Panc1 (cell line): ENCODE measurements at regions not wholly inside any gene's neighbourhood (a gene's known extent, or its start where the extent isn't known, plus 50 kb on each side); places are given as distances from the start of the nearest gene placed in this dataset.

Source experiments
- ATAC-seq: fragments of 200-7000 bp; cut with Tn5 transposase; 2 replicates; pipeline ENCODE4 v1.9.1; 2020; ENCODE audit warnings: mild to moderate bottlenecking, moderate library complexity
- BruUV-seq: library from RNA; stranded (reverse); fragments of 400-500 nt; replicated peaks from 2 replicates; lab custom pipeline; 2021; lab: Mats Ljungman, UMichigan
- CTCF ChIA-PET: fragments of 300-600 bp; sonication (Branson Sonifier 250); formaldehyde crosslinking; loops from one replicate; lab custom pipeline; 2022; ENCODE audit warnings: antibody characterized with exemption; lab: Charles Lee
- POLR2A ChIA-PET: fragments of 300-600 bp; sonication (Branson Sonifier 250); formaldehyde crosslinking; loops from one replicate; lab custom pipeline; 2022; ENCODE audit warnings: antibody characterized with exemption; lab: Charles Lee
- DNase-seq: peaks from one replicate; pipeline ENCODE4 v3.0.0-alpha.2; 2010; ENCODE audit warnings: low read depth, low spot score
- H3K27ac ChIP-seq: 2 replicates; pipeline ENCODE4 v1.5.1; 2011; ENCODE audit warnings: mild to moderate bottlenecking, low read length, inconsistent platforms
- H3K27me3 ChIP-seq: fragments of 200-500 bp; sonication (Bioruptor generic); 2 replicates; pipeline ENCODE4 v1.6.0; 2014; ENCODE audit warnings: low read length, inconsistent platforms; ENCODE audit not compliant: control insufficient read depth, insufficient read depth
- H3K36me3 ChIP-seq: fragments of 200-500 bp; sonication (Bioruptor generic); 2 replicates; pipeline ENCODE4 v1.5.1; 2014; ENCODE audit warnings: inconsistent platforms, mild to moderate bottlenecking, low read length, moderate library complexity; ENCODE audit not compliant: control insufficient read depth, insufficient read depth
- H3K4me1 ChIP-seq: 2 replicates; pipeline ENCODE4 v1.5.1; 2011; ENCODE audit warnings: inconsistent platforms, mild to moderate bottlenecking, low read length, moderate library complexity; ENCODE audit not compliant: control insufficient read depth, insufficient read depth
- H3K4me3 ChIP-seq, 2 experiments: 2 replicates each; pipeline ENCODE4 v1.5.1; 2011 to 2012; ENCODE audit warnings: low read depth in 2 of 2, low read length in 2 of 2, mild to moderate bottlenecking in 2 of 2, inconsistent platforms in 1 of 2, moderate library complexity in 1 of 2
- H3K9me3 ChIP-seq: fragments of 200-500 bp; sonication (Bioruptor generic); 2 replicates; pipeline ENCODE4 v1.5.1; 2014; ENCODE audit warnings: low read depth, mild to moderate bottlenecking, inconsistent platforms, low read length, moderate library complexity; ENCODE audit not compliant: control insufficient read depth, insufficient read depth
- CTCF ChIP-seq: fragments of 450-650 bp; IDR thresholded peaks from 2 replicates; pipeline ENCODE4 v1.5.1; 2017; ENCODE audit warnings: mild to moderate bottlenecking
- POLR2AphosphoS5 ChIP-seq: IDR thresholded peaks from 2 replicates; pipeline ENCODE4 v1.6.1; 2012; ENCODE audit warnings: mild to moderate bottlenecking, low read depth, low read length, moderate library complexity
- REST ChIP-seq, 2 experiments: IDR thresholded peaks; 2 replicates each; pipeline ENCODE4 v1.6.1; 2011 to 2012; ENCODE audit warnings: low read depth in 2 of 2, control low read depth in 1 of 2, low read length in 1 of 2, mild to moderate bottlenecking in 1 of 2, moderate library complexity in 1 of 2; ENCODE audit not compliant: insufficient read depth in 1 of 2
- SIN3A ChIP-seq: IDR thresholded peaks from 2 replicates; pipeline ENCODE4 v1.6.1; 2012; ENCODE audit warnings: low read depth, mild to moderate bottlenecking, low read length, moderate library complexity, borderline replicate concordance; ENCODE audit not compliant: insufficient read depth
- TCF7L2 ChIP-seq: IDR thresholded peaks from 2 replicates; pipeline ENCODE4 v1.6.1; 2011; ENCODE audit warnings: mild to moderate bottlenecking, low read depth, low read length, inconsistent platforms
- in situ Hi-C: cut with HindIII; loops from 2 replicates; pipeline ENCODE4 v1.10.0; 2016; ENCODE audit warnings: low sequenced_read_pairs, low pct_unique_long_range_greater_than_20kb
- intact Hi-C: fragments of 100-400 bp; cut with micrococcal nuclease; formaldehyde crosslinking; loops from one replicate; pipeline ENCODE4 v1.10.0; 2022; ENCODE audit not compliant: unreplicated experiment

- in situ Hi-C loops: no loop called here
- intact Hi-C loops: no loop called here
- no peak for DNase-seq
- POLR2A ChIA-PET: no interaction called here
- BruUV-seq: no TSS peak
- TF ChIP-seq TCF7L2: no peak
- Histone ChIP-seq H3K27ac (no peak overlapping the region), H3K36me3 (no peaks in the 10 kb centered on the region), H3K4me1 (no peaks in the 10 kb centered on the region), H3K27me3 (no peaks in the 10 kb centered on the region), H3K9me3 (no peaks in the 10 kb centered on the region), H3K4me3 (no peak overlapping the region)
- ATAC-seq: no peak
- CTCF ChIA-PET: no interaction called here
These were observed 847.2 kb downstream of the VRK1 start for GRCh38 chr14:97644365-97644764.

GRCh38 chr14:97649752-97650151 is 852.6 kb downstream of the VRK1 start:
- no peak for DNase-seq

More at GRCh38 chr14:97649752-97650151, 852.6 kb downstream of the VRK1 start:
- CTCF ChIA-PET: no interaction called here
- H3K9me3 ChIP-seq: no peaks in the 10 kb centered on the region
- no peak overlapping the region for H3K4me3 ChIP-seq
- no peaks in the 10 kb centered on the region for H3K36me3 ChIP-seq
- BruUV-seq: no TSS peak
- no peaks in the 10 kb centered on the region for H3K27me3 ChIP-seq
- intact Hi-C loops (no loop called here), in situ Hi-C loops (no loop called here)
- TF ChIP-seq SIN3A (no peak), REST (IDR thresholded peaks at IDR 0.05; ENCODE audit: insufficient read depth in 1 of 2, low read depth in 2 of 2, low read length in 1 of 2) (no peak), CTCF (no peak), POLR2AphosphoS5 (no peak), TCF7L2 (no peak)
- POLR2A ChIA-PET: no interaction called here
- no peak for ATAC-seq
- no peaks in the 10 kb centered on the region for H3K4me1 ChIP-seq
- H3K27ac ChIP-seq: no peak overlapping the region
